NCI-H2107 treated with DMSO at 0.1 percent for 48 hours (cell line): ENCODE measurements at regions not wholly inside any gene's neighbourhood (a gene's known extent, or its start where the extent isn't known, plus 50 kb on each side); places are given as distances from the start of the nearest gene placed in this dataset.
"Not testable (repeated sequence)": the region's sequence is repeated elsewhere in the genome, so short reads cannot be mapped to it uniquely, and the experiment has no call there.

Experiments
- DNase-seq: peaks from one replicate; lab custom pipeline; 2025; ENCODE audit not compliant: unreplicated experiment; lab: John Stamatoyannopoulos, UW

- DNase-seq = not testable (repeated sequence)
Measured at GRCh38 chr6:74254147-74254546, 558.1 kb downstream of the CD109 start.

- DNase-seq = no peak
Measured at GRCh38 chr6:74253261-74253660, 557.3 kb downstream of the CD109 start.

GRCh38 chr6:74250161-74250818 is 554.3 kb downstream of the CD109 start:
- DNase-seq = no peak

GRCh38 chr6:74249658-74250057 is 553.7 kb downstream of the CD109 start:
- no peak for DNase-seq

GRCh38 chr6:74248966-74249365 is 553.0 kb downstream of the CD109 start:
- DNase-seq = no peak

- DNase-seq = no peak
Measured at GRCh38 chr6:74222768-74223333, 526.8 kb downstream of the CD109 start.

- no peak for DNase-seq
Measured at GRCh38 chr6:74213995-74214394, 518.0 kb downstream of the CD109 start.

- no peak for DNase-seq
Measured at GRCh38 chr6:74208239-74208638, 512.2 kb downstream of the CD109 start.

GRCh38 chr6:74199215-74199915 is 503.4 kb downstream of the CD109 start:
- DNase-seq = no peak

- DNase-seq = no peak
Measured at GRCh38 chr6:74197310-74197709, 501.3 kb downstream of the CD109 start.

- no peak for DNase-seq
Measured at GRCh38 chr6:74187811-74188210, 491.8 kb downstream of the CD109 start.

- DNase-seq = no peak
Measured at GRCh38 chr6:74182992-74183391, 487.0 kb downstream of the CD109 start.

GRCh38 chr6:74181471-74181870 is 485.5 kb downstream of the CD109 start:
- DNase-seq = no peak

- no peak for DNase-seq
Measured at GRCh38 chr6:74177506-74177905, 481.5 kb downstream of the CD109 start.

- DNase-seq = not testable (repeated sequence)
Measured at GRCh38 chr6:74170550-74170949, 474.5 kb downstream of the CD109 start.

GRCh38 chr6:74170118-74170517 is 474.1 kb downstream of the CD109 start:
- DNase-seq = no peak

GRCh38 chr6:74167976-74168375 is 472.0 kb downstream of the CD109 start:
- DNase-seq = no peak

- no peak for DNase-seq
Measured at GRCh38 chr6:74167511-74167910, 471.5 kb downstream of the CD109 start.

- no peak for DNase-seq
Measured at GRCh38 chr6:74166849-74167248, 470.8 kb downstream of the CD109 start.

- DNase-seq = no peak
Measured at GRCh38 chr6:74161380-74161779, 465.4 kb downstream of the CD109 start.

GRCh38 chr6:74152096-74152675 is 456.2 kb downstream of the CD109 start:
- DNase-seq = no peak

- no peak for DNase-seq
Measured at GRCh38 chr6:74145931-74146330, 449.9 kb downstream of the CD109 start.
